Fibroblast of pulmonary artery (primary cell): ENCODE measurements at regions not wholly inside any gene's neighbourhood (a gene's known extent, or its start where the extent isn't known, plus 50 kb on each side); places are given as distances from the start of the nearest gene placed in this dataset.

Experiments used
- DNase-seq: peaks from one replicate; pipeline ENCODE4 v3.0.0-alpha.2; 2010; ENCODE audit warnings: low read depth
- H3K4me3 ChIP-seq: replicated peaks from 2 replicates; pipeline ENCODE4 v1.5.1; 2011; ENCODE audit warnings: low read depth, mild to moderate bottlenecking, control low read depth, low read length, moderate library complexity
- TF ChIP-seq, protein P1 (sequence below): IDR thresholded peaks from 2 replicates; pipeline ENCODE4 v1.5.1; 2011; ENCODE audit warnings: mild to moderate bottlenecking, control low read depth, low read length, inconsistent platforms; ENCODE audit errors: missing control alignments

- TF ChIP-seq, protein P1, sequence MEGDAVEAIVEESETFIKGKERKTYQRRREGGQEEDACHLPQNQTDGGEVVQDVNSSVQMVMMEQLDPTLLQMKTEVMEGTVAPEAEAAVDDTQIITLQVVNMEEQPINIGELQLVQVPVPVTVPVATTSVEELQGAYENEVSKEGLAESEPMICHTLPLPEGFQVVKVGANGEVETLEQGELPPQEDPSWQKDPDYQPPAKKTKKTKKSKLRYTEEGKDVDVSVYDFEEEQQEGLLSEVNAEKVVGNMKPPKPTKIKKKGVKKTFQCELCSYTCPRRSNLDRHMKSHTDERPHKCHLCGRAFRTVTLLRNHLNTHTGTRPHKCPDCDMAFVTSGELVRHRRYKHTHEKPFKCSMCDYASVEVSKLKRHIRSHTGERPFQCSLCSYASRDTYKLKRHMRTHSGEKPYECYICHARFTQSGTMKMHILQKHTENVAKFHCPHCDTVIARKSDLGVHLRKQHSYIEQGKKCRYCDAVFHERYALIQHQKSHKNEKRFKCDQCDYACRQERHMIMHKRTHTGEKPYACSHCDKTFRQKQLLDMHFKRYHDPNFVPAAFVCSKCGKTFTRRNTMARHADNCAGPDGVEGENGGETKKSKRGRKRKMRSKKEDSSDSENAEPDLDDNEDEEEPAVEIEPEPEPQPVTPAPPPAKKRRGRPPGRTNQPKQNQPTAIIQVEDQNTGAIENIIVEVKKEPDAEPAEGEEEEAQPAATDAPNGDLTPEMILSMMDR: no peak
- no peak overlapping the region for H3K4me3 ChIP-seq
- DNase-seq: no peak
Observed at GRCh38 chr14:104390941-104391901, 188.3 kb upstream of the C14orf180 start.

DNA sequence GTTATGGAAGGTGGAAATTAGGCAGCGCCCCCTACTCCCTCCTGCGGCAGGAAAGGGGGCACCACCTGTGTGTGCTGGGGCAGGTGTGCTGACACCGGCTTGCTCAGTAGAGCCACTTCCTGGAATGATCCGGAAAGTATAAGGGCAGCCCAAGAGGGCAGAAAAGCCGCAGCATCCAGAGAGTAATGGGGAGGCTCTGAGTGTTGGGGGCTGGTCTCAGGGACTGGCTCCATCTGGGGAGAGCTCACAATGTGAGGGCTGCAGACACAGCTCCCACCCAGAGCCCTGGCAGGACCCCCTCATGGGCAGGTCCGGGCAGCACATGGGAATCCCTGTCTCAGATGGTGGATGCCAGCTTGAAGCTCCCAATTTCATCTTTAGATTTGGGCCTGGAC is 187.6 kb upstream of the C14orf180 start:
- H3K4me3 ChIP-seq: no peak overlapping the region
- DNase-seq: no peak
- TF ChIP-seq, protein P1: no peak

GRCh38 chr14:104392396-104393198 is 187.0 kb upstream of the C14orf180 start:
- DNase-seq: no peak
- TF ChIP-seq, protein P1: no peak
- H3K4me3 ChIP-seq: no peak overlapping the region

GRCh38 chr14:104393199-104393897 is 186.2 kb upstream of the C14orf180 start:
- DNase-seq: no peak
- TF ChIP-seq, protein P1: no peak
- H3K4me3 ChIP-seq: no peak overlapping the region

- no peak overlapping the region for H3K4me3 ChIP-seq
- TF ChIP-seq, protein P1: no peak
- no peak for DNase-seq
Observed at GRCh38 chr14:104393898-104394381, 185.6 kb upstream of the C14orf180 start.

DNA sequence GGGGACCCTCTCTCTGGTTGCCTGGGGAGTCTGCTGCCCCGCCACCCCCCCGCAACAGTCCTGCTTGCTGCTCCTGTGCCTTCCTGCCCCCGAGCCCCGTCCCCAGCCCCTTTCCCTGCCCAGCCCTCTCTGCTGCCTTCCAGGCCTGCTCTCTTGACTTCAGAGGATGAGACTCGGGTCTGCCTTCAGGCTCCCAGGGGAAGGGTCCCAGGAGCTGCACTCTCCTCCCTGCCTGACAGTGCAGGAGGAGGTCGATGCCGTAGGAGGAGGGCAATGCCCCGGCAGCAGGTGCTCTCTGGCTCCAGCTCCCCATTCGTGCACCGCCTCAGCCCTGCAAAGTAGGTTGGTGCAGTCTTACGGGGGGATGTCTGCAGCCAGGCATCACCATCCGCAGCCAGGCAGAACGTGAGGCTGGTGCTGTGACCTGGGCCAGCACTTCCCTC is 185.1 kb upstream of the C14orf180 start:
- no peak for DNase-seq
- TF ChIP-seq, protein P1: no peak
- no peak overlapping the region for H3K4me3 ChIP-seq
